ENCODE measurements at regions not wholly inside any gene's neighbourhood (a gene's known extent, or its start where the extent isn't known, plus 50 kb on each side); places are given as distances from the start of the nearest gene placed in this dataset.

GRCh38 chr10:36494371-36494770, 631.0 kb upstream of the ANKRD30A start:
- no CpG with 5 or more reads among the region's 2 CpGs for WGBS, 2 experiments (ENCODE audit: extremely low coverage in 2 of 2, insufficient read length in 1 of 2)
- Histone ChIP-seq H3K27ac (ENCODE audit: insufficient read depth, low read length) (no peak overlapping the region), H3K36me3 (ENCODE audit: control insufficient read depth, insufficient read depth, low read length) (no peaks in the 10 kb centered on the region), H2AFZ (replicated peaks; ENCODE audit: low read length, poor library complexity) (peak overlapping the region; percentile 7), H3K9me3 (ENCODE audit: control insufficient read depth, insufficient read depth, low read length) (no peaks in the 10 kb centered on the region), H3K4me3 (ENCODE audit: insufficient read depth, low read depth, low read length) (no peak overlapping the region), H3K4ac (ENCODE audit: low read depth, low read length) (peak overlapping the region; percentile 75), H3K23ac (ENCODE audit: low read depth, low read length) (0 out of 2 replicates have a peak overlapping the region, but pooled peaks have one; percentile 37), H3K27me3 (ENCODE audit: control insufficient read depth, insufficient read depth, low read length) (no peaks in the 10 kb centered on the region), H3K56ac (ENCODE audit: extremely low read depth, insufficient read depth, low read length) (peak overlapping the region; percentile 32; the same call in 1 of the 2 replicates), H2BK20ac (ENCODE audit: low read depth, low read length) (peak overlapping the region; percentile 85), H2BK5ac (ENCODE audit: low read depth, low read length, poor library complexity, severe bottlenecking) (peak overlapping the region; percentile 87), H3K4me2 (ENCODE audit: low read depth, low read length) (no peak overlapping the region), H3K79me1 (ENCODE audit: low read depth in 1 of 2, low read length in 2 of 2) (no peaks in the 10 kb centered on the region), H4K91ac (ENCODE audit: insufficient read depth, low read depth, low read length) (peak overlapping the region; percentile 58), H3K18ac (ENCODE audit: low read depth, low read length) (peak overlapping the region; percentile 45; the same call in 1 of the 2 replicates), H2AK9ac (replicated peaks; ENCODE audit: low read depth, low read length, poor library complexity) (no peak overlapping the region), H3K9ac (ENCODE audit: low read depth, low read length) (no peak overlapping the region), H2AK5ac (ENCODE audit: low read depth, low read length) (peak overlapping the region; percentile 63), H4K5ac (ENCODE audit: low read depth, low read length) (peak overlapping the region; percentile 49; the same call in 1 of the 2 replicates), H3K14ac (replicated peaks; ENCODE audit: low read depth, low read length) (peak overlapping the region; percentile 69), H3K9me1 (ENCODE audit: insufficient read depth, low read length) (peaks cover 14% of the 10 kb centered on the region), H4K20me1 (ENCODE audit: insufficient read depth, low read length) (no peaks in the 10 kb centered on the region; the same call in 1 of the 2 replicates), H2BK15ac (ENCODE audit: low read depth, low read length) (peak overlapping the region; percentile 62; the same call in 2 of the 3 replicates), H4K8ac (ENCODE audit: low read depth in 2 of 2, low read length in 2 of 2) (peak overlapping the region; percentile 6 to 30), H3K4me1 (ENCODE audit: control insufficient read depth, insufficient read depth, low read length) (peaks cover 18% of the 10 kb centered on the region), H2BK120ac (ENCODE audit: low read depth, low read length) (peak overlapping the region; percentile 84)
- in situ Hi-C loops (cut with MboI; ENCODE audit: low sequenced_read_pairs) (no loop called here), intact Hi-C loops (cut with micrococcal nuclease) (loop anchor here (10.0 kb wide), 2 partner anchors 150 to 860 kb away; no protein-coding TSS in a partner anchor), dilution Hi-C loops (cut with HindIII; ENCODE audit: low sequenced_read_pairs, unreplicated experiment) (no loop called here)
- ATAC-seq (ENCODE audit: low read depth) (peak; percentile 30), DNase-seq (peak; percentile 87)
- no TSS peak for BruUV-seq (replicated peaks)
- CTCF ChIA-PET, result no interaction called here
- TF ChIP-seq RAD21 (IDR thresholded peaks at IDR 0.05; ENCODE audit: low read length), result no peak
- TF ChIP-seq SMC3 (IDR thresholded peaks at IDR 0.05; ENCODE audit: low read depth, low read length), result no peak
- peak; percentile 39 for TF ChIP-seq RCOR1 (IDR thresholded peaks at IDR 0.05; ENCODE audit: insufficient replicate concordance, low read length)
- TF ChIP-seq BHLHE40 (IDR thresholded peaks at IDR 0.05; ENCODE audit: low read depth, low read length), result peak; percentile 9; the same call in 1 of the 2 replicates
- TF ChIP-seq FOS (IDR thresholded peaks at IDR 0.05; ENCODE audit: low read depth, low read length), result peak; percentile 59
- TF ChIP-seq MXI1 (IDR thresholded peaks at IDR 0.05; ENCODE audit: borderline replicate concordance, low read depth, low read length), result no peak
- TF ChIP-seq POLR2A (IDR thresholded peaks at IDR 0.05; ENCODE audit: low read depth, low read length), result 0 out of 2 replicates have a peak, but pooled peaks have one; percentile 12
- TF ChIP-seq NFE2L2 (IDR thresholded peaks at IDR 0.05; ENCODE audit: low read depth, low read length), result no peak
- POLR2A ChIA-PET (ENCODE audit: unreplicated experiment), result no interaction called here

All from IMR-90 (cell line).